ENCODE measurements at regions not wholly inside any gene's neighbourhood (a gene's known extent, or its start where the extent isn't known, plus 50 kb on each side); places are given as distances from the start of the nearest gene placed in this dataset.

DNA sequence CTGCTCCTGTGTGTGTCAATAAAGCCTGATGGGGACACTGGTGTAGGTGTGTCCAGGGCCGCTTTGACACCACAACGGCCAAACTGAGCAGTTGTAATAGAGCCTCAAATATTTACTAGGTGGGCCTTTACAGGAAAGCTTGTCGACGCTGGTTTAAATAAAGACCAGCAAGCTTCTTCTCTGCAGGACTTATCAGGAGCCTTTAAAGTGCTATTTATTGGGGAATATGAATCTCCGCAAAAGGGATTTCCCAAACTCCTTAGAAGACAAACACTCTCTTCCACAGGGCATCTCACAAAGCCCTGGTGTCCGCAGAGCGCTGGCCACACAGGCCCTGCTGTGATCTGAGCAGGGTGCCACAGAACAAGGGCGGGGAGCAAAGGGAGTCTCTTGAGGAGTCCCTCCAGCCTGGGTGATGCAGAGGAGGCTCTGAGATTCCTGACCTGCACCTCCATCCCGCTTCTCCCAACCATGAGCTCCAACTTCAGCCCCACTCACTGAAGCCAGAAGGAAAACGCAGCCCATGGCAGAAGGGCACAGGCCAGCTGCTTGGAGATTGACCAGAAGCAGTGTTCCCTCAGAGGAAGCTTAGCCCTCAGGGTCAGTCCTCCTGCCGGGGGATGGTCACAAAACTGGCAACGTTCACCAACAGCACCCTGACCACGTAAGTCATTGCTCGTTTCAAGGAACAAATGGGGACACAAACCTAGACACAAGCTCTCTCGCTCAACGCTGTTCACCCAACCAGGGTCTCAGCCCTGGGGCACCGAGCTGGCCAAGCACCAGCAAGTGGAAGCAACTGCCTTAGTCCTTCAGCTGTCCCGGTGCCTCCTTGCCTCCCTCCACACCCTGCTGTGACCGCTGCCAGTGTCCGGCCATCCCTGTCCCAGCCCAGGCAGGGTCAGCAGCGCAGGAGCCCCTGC is 129.5 kb downstream of the OAT start:
- H3K4me1 Mint-ChIP-seq (ENCODE audit: insufficient read depth, unreplicated experiment), result peaks cover 5% of the 10 kb centered on the region
- TF ChIP-seq CTCF (IDR thresholded peaks at IDR 0.05; ENCODE audit: unreplicated experiment), result no peak
- ChIA-PET POLR2A (no interaction called here), CTCF (interaction anchor here (0.7 to 1.2 kb wide), 3 partner anchors 10 to 294 kb away, joined by 3 to 4 read pairs (median 4); no protein-coding TSS in a partner anchor)
- H3K36me3 Mint-ChIP-seq (ENCODE audit: insufficient read depth, unreplicated experiment), result no peaks in the 10 kb centered on the region
- no TSS peak for BruUV-seq (replicated peaks)
- H3K27ac Mint-ChIP-seq (ENCODE audit: low read depth, unreplicated experiment), result no peak overlapping the region
- H3K4me3 Mint-ChIP-seq (ENCODE audit: unreplicated experiment), result no peak overlapping the region
- intact Hi-C loops (cut with micrococcal nuclease), result no loop called here
- H3K27me3 Mint-ChIP-seq (ENCODE audit: insufficient read depth, unreplicated experiment), result peaks cover 11% of the 10 kb centered on the region
- DNase-seq (ENCODE audit: unreplicated experiment), result no peak
- no peaks in the 10 kb centered on the region for H3K9me3 Mint-ChIP-seq (ENCODE audit: unreplicated experiment)

GRCh38 chr10:124288486-124288885 is 130.2 kb downstream of the OAT start:
- Mint-ChIP-seq H3K36me3 (ENCODE audit: insufficient read depth, unreplicated experiment) (no peaks in the 10 kb centered on the region), H3K9me3 (ENCODE audit: unreplicated experiment) (no peaks in the 10 kb centered on the region), H3K4me1 (ENCODE audit: insufficient read depth, unreplicated experiment) (peaks cover 5% of the 10 kb centered on the region), H3K27ac (ENCODE audit: low read depth, unreplicated experiment) (no peak overlapping the region), H3K4me3 (ENCODE audit: unreplicated experiment) (no peak overlapping the region), H3K27me3 (ENCODE audit: insufficient read depth, unreplicated experiment) (peaks cover 11% of the 10 kb centered on the region)
- DNase-seq (ENCODE audit: unreplicated experiment), result no peak
- BruUV-seq (replicated peaks), result no TSS peak
- intact Hi-C loops (cut with micrococcal nuclease), result no loop called here
- no peak for TF ChIP-seq CTCF (IDR thresholded peaks at IDR 0.05; ENCODE audit: unreplicated experiment)
- ChIA-PET CTCF (interaction anchor here (1.2 kb wide), 2 partner anchors 10 to 293 kb away, joined by 3 to 4 read pairs; no protein-coding TSS in a partner anchor), POLR2A (no interaction called here)

GRCh38 chr10:124287791-124288190 is 130.9 kb downstream of the OAT start:
- POLR2A ChIA-PET, result no interaction called here
- H3K4me1 Mint-ChIP-seq (ENCODE audit: insufficient read depth, unreplicated experiment), result peaks cover 5% of the 10 kb centered on the region
- TF ChIP-seq CTCF (IDR thresholded peaks at IDR 0.05; ENCODE audit: unreplicated experiment), result no peak
- CTCF ChIA-PET, result interaction anchor here (0.6 to 1.2 kb wide), 2 partner anchors 11 to 527 kb away, joined by 3 to 4 read pairs; no protein-coding TSS in a partner anchor
- DNase-seq (ENCODE audit: unreplicated experiment), result no peak
- no peaks in the 10 kb centered on the region for H3K36me3 Mint-ChIP-seq (ENCODE audit: insufficient read depth, unreplicated experiment)
- no peak overlapping the region for H3K27ac Mint-ChIP-seq (ENCODE audit: low read depth, unreplicated experiment)
- BruUV-seq (replicated peaks), result no TSS peak
- peaks cover 11% of the 10 kb centered on the region for H3K27me3 Mint-ChIP-seq (ENCODE audit: insufficient read depth, unreplicated experiment)
- H3K4me3 Mint-ChIP-seq (ENCODE audit: unreplicated experiment), result no peak overlapping the region
- intact Hi-C loops (cut with micrococcal nuclease), result no loop called here
- H3K9me3 Mint-ChIP-seq (ENCODE audit: unreplicated experiment), result no peaks in the 10 kb centered on the region

DNA sequence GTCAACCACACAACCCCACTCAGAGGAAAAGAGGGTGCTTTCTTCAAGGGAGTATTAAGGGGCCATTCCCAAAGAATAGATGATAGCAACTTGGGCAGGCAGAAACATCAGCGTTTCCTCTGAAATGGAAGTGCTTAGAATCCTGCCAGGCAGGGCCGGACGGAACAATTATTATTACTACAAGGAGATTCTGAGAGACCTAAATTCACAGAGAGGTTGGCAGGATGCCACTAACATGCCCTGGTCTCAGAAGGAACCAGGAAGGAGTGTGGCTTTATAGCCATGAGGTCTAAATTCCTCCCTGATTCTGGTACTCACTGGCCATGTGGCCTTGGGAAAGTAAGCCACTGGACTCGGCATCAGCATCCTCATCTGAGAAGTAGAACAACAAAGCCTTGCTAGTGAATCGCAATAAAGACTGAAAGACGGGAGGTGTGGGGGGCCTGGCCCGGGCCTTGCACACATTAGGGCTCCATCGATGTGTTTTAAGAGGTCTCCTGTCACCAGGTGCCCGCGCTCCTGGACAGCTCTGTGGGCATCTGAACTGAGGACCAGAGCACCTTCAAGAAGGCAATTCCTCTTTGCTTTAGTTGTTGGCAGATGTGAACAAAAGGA is 131.5 kb downstream of the OAT start:
- CTCF ChIA-PET, result interaction anchor here (0.6 kb wide), 2 partner anchors 293 to 528 kb away, joined by 3 read pairs; no protein-coding TSS in a partner anchor
- no peak for TF ChIP-seq CTCF (IDR thresholded peaks at IDR 0.05; ENCODE audit: unreplicated experiment)
- Mint-ChIP-seq H3K4me3 (ENCODE audit: unreplicated experiment) (no peak overlapping the region), H3K36me3 (ENCODE audit: insufficient read depth, unreplicated experiment) (no peaks in the 10 kb centered on the region), H3K4me1 (ENCODE audit: insufficient read depth, unreplicated experiment) (peaks cover 5% of the 10 kb centered on the region), H3K27ac (ENCODE audit: low read depth, unreplicated experiment) (no peak overlapping the region), H3K9me3 (ENCODE audit: unreplicated experiment) (no peaks in the 10 kb centered on the region), H3K27me3 (ENCODE audit: insufficient read depth, unreplicated experiment) (peaks cover 11% of the 10 kb centered on the region)
- POLR2A ChIA-PET, result no interaction called here
- no TSS peak for BruUV-seq (replicated peaks)
- intact Hi-C loops (cut with micrococcal nuclease), result no loop called here
- no peak for DNase-seq (ENCODE audit: unreplicated experiment)

Measured in MCF 10A (cell line).